HG03457 (cell line): ENCODE measurements at regions not wholly inside any gene's neighbourhood (a gene's known extent, or its start where the extent isn't known, plus 50 kb on each side); places are given as distances from the start of the nearest gene placed in this dataset.

Experiments used
- ATAC-seq: cut with Tn5 transposase; IDR thresholded peaks from one replicate; pipeline ENCODE4 v1.9.1; 2021; ENCODE audit warnings: moderate number of reproducible peaks; ENCODE audit not compliant: unreplicated experiment

- ATAC-seq, result no peak
These were observed 1031.3 kb downstream of the C4orf33 start for GRCh38 chr4:130127297-130127696.

- no peak for ATAC-seq
These were observed 1035.6 kb downstream of the C4orf33 start for GRCh38 chr4:130131536-130131935.

GRCh38 chr4:130141651-130142050 lies 1045.7 kb downstream of the C4orf33 start:
- ATAC-seq, result no peak

GRCh38 chr4:130143656-130144055 lies 1047.7 kb downstream of the C4orf33 start:
- no peak for ATAC-seq

GRCh38 chr4:130146773-130147172 lies 1050.8 kb downstream of the C4orf33 start:
- ATAC-seq, result no peak

GRCh38 chr4:130147641-130148040 lies 1051.7 kb downstream of the C4orf33 start:
- ATAC-seq, result no peak

GRCh38 chr4:130154901-130155300 lies 1058.9 kb downstream of the C4orf33 start:
- no peak for ATAC-seq

GRCh38 chr4:130163701-130164100 lies 1067.7 kb downstream of the C4orf33 start:
- ATAC-seq, result no peak

- no peak for ATAC-seq
These were observed 1069.4 kb downstream of the C4orf33 start for GRCh38 chr4:130165381-130165780.

GRCh38 chr4:130172156-130172555 lies 1076.2 kb downstream of the C4orf33 start:
- no peak for ATAC-seq

GRCh38 chr4:130178106-130178505 lies 1082.2 kb downstream of the C4orf33 start:
- ATAC-seq, result no peak

GRCh38 chr4:130183096-130183495 lies 1087.1 kb downstream of the C4orf33 start:
- ATAC-seq, result no peak

- ATAC-seq, result no peak
These were observed 1087.8 kb downstream of the C4orf33 start for GRCh38 chr4:130183766-130184165.

- ATAC-seq, result no peak
These were observed 1089.2 kb downstream of the C4orf33 start for GRCh38 chr4:130185123-130185522.

- ATAC-seq, result no peak
These were observed 1091.0 kb downstream of the C4orf33 start for GRCh38 chr4:130186931-130187330.

- ATAC-seq, result no peak
These were observed 1091.6 kb downstream of the C4orf33 start for GRCh38 chr4:130187587-130187986.

GRCh38 chr4:130192787-130193186 lies 1096.8 kb downstream of the C4orf33 start:
- no peak for ATAC-seq

- ATAC-seq, result no peak
These were observed 1102.0 kb downstream of the C4orf33 start for GRCh38 chr4:130197946-130198345.

GRCh38 chr4:130203571-130203970 lies 1107.6 kb downstream of the C4orf33 start:
- ATAC-seq, result no peak

- ATAC-seq, result no peak
These were observed 1114.9 kb downstream of the C4orf33 start for GRCh38 chr4:130210864-130211263.

GRCh38 chr4:130214268-130214667 lies 1118.3 kb downstream of the C4orf33 start:
- ATAC-seq, result no peak

GRCh38 chr4:130233377-130234047 lies 1137.6 kb downstream of the C4orf33 start:
- ATAC-seq, result peak; percentile 99

- ATAC-seq, result no peak
These were observed 1142.2 kb downstream of the C4orf33 start for GRCh38 chr4:130238121-130238520.
